ENCODE measurements at regions not wholly inside any gene's neighbourhood (a gene's known extent, or its start where the extent isn't known, plus 50 kb on each side); places are given as distances from the start of the nearest gene placed in this dataset.
"Not testable (repeated sequence)": the region's sequence is repeated elsewhere in the genome, so short reads cannot be mapped to it uniquely, and the experiment has no call there.

DNA sequence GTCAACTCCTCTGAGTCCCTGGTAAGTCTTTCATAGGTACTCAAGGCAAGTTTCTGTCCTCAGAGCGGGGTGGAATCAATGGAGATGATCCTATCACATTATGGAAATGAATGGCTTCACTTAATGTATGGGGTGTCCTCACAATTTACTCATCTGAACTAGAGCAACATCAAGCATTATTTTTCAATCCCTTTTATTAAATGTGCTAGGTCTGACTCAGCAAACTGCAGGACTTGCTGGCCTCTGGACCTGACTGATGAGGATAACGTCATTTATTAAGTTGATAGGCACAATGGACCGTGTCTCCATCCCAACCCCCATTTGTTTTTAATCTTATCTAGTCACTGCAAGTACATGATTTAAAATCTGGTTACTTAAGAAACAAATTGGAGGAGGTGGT lies 259.2 kb downstream of the NUF2 start:
- no peak for DNase-seq

GRCh38 chr1:163583661-163584181 lies 262.0 kb downstream of the NUF2 start:
- DNase-seq = no peak

DNA sequence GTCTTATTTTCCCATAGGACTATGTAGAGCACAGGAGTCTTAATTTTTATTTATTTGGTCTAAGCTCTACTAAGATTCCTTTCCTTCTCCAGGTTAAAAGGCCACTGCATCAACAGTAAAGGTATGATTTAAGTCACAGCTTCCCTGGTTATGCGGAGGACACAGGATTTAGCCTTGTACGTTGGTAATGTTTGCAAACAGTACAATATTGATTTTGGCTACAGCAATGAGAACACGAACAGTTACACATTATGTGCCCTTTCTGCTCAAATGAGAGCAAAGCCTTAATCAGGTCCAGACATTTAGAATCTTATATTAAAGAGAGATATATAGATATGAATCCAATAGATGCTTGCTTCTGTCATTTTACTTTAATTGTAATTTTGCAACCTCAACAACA lies 264.0 kb downstream of the NUF2 start:
- DNase-seq = no peak

DNA sequence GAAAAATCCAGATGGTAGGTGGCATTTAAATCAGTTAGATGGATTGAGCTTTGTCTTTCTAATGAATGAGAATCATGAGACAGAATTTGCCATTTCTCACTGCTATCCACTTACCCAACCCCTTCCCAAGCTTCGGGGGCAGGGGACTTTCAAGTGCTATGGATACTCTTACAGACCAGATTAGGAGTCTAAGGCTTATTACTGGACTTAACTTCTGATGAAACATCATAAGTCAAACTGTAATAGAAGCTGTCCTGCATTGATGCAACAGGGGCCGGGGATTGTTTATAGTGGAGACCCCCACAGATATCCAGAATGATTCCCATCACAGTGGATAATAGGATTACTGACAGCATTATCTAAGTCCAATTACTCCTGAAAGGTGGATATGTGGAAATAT lies 267.0 kb downstream of the NUF2 start:
- no peak for DNase-seq

- no peak for DNase-seq
Observed at GRCh38 chr1:163589735-163590134, 268.0 kb downstream of the NUF2 start.

DNA sequence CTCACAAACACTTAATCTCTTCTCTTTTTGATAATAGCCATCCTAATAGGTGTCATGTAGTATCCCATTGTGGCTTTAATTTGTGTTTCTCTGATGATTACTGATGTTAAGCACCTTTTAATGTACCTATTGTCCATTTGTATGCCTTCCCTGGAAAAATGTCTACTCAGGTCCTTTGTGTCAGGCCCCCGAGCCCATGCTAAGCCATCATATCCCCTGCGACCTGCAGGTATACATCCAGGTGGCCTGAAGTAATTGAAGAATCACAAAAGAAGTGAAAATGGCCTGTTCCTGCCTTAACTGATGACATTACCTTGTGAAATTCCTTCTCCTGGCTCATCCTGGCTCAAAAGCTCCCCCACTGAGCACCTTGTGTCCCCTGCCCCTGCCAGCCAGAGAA lies 269.4 kb downstream of the NUF2 start:
- not testable (repeated sequence) for DNase-seq

- DNase-seq = not testable (repeated sequence)
Observed at GRCh38 chr1:163592623-163593022, 270.9 kb downstream of the NUF2 start.

- DNase-seq = not testable (repeated sequence)
Observed at GRCh38 chr1:163596106-163596505, 274.4 kb downstream of the NUF2 start.

DNA sequence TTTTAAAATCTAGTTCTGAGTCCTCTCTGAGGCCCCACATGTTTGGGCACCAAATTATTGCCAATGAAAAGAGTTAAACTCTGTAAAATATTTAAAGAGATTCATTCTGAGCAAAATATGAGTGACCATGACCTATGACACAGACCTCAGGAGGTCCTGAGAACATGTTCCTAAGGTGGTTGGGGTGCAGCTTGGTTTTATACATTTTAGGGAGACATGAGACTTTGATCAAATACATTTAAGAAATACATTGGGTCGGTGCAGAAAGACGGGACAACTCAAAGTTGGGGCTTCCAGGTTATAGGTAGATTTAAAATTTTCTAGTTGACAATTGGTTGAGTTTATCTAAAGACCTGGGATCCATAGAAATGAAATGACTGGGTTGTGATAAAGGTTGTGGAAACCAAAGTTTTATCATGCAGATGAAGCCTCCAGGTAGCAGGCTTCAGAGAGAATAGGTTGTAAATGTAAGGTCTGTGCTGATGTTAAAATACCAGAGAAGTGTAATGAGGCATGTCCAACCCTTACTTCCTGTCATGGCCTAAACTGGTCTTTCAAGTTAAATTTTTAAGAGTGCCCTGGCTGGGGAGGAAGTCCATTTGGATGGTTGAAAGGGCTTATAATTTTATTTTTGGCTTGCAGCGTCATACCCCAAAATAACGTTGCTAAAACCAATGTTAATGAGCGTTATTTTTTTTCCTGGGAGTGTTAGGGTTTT lies 274.9 kb downstream of the NUF2 start:
- DNase-seq = peak; percentile 39 to 62

DNA sequence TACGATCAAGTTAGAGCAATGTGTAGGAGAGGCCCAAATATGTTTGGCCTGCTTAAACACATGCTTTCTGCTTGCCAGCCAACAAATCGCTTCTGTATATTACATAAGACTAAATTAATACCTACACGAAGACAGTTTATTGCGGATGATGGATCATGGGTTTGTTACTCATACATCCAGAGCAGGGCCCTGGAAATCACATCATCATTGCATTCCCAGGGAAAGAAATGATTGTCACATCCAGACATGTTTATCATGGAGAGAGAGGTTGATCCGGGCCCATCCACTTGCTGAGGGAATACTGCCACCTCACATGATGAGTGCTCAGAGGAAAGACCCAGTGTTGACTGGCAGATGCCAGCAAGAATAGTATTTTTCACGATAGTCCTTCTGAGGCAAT lies 282.6 kb downstream of the NUF2 start:
- no peak for DNase-seq

DNA sequence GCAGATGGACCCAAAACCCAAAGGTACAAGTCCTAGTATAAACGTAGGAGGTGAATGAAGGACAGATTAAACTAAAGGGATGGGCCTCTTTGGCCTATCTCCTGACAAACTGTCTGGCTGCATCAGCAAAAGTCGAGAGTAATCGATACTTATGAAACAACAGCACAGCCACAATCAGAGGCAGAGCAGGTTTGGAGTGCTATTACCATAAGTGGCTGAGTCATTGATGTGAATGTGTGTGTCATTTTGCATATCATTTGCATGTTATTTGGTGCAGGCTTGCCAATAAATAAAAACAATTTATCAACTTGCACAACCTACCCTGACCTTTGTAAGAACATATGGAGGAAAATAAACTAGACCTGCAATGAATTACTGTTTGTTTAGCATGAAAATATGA lies 283.1 kb downstream of the NUF2 start:
- peak; percentile 81 to 85 for DNase-seq

DNA sequence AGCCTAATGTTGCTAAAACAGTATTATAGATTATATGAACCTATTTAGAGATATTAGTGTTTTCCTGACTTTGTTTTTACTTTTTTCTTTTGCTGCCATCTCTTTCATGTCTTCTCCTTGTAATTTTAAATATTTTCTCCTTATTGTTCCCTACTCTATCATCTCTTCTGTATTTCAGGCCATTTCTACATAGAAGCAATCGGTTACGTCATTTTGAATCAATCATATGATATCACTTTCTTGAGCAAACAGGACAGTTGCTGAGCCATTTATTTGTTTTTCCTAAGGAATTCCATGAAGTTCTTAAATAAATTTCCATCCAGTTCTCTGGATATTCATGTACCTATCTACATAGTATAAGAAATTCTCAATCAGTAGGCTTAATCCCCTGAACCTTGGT lies 287.2 kb downstream of the NUF2 start:
- DNase-seq = no peak

DNA sequence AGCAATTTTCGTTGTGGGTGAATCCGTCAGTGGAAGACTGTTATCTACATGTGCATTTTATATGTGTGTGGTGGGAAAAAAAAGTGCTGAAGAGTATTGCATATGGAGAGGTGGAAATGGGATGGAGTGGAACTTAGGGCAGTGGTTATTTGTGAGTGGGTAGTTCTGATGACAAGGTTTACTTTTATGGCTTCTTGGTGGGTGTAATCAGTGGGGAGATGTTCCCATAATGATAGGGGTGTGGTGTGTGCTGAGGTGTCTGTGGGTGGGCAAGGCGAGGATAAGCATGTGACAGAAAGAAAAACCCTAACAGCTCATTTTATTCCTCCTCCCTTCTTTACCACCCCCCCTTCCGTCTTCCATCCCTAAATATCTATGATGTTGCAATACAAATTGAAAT lies 288.1 kb downstream of the NUF2 start:
- no peak for DNase-seq

DNA sequence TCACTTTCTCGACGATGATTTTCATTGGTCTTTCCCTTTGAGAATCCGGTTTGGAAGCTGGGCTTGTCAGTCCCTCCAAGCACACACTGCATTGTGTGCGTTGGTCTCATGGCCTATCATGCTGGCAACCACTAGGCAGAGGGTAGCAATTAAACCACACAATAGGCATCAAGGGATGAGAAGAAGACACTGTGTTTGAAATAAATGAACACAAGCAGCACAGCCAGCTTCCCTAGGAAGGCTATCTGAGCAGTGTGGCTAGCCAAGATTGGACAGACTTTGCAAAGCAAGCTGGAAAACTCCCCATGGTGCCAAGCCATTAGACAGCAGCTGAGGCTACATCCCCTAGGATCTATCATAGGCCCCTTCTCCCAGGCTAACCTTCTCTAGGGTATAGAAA lies 288.7 kb downstream of the NUF2 start:
- peak in 1 of 2 experiments; percentile 60 for DNase-seq

GRCh38 chr1:163614361-163614760 lies 292.6 kb downstream of the NUF2 start:
- no peak for DNase-seq

DNA sequence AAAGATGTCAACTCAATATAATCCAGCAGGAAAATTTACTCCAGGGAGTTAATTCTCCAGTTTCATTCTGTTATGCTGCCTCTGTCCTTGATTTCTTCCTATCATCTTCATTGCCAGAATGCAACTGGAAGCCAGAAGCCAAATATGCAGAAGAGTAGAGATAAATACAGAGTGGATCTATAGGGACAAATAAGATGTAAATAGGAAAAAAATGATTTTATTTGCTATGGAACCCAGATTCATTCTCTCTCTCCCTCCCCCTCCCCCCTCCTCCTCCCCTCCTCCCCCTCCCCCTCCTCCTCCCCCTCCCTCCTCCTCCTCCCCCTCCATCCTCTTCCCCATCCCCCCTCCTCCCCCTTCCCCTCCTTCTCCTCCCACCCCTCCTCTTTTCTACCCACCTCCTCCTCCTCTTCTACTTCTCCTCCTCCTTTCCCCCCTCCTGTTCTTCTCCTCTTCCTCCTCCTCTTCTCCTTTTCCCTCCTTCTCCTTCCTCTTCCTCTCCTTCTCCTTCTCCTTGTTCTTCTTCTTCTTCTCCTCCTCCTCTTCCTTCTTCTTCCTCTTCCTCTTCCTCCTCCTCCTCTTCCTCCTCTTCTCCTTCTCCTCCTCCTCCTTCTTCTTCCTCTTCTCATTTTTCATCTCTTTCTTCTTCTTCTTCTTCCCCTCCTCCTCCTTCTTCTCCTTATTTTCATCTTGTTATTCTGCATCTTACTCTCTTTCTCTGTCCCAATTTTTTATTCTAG lies 306.4 kb downstream of the NUF2 start:
- no peak for DNase-seq

- no peak for DNase-seq
Observed at GRCh38 chr1:163632269-163632668, 310.5 kb downstream of the NUF2 start.

DNA sequence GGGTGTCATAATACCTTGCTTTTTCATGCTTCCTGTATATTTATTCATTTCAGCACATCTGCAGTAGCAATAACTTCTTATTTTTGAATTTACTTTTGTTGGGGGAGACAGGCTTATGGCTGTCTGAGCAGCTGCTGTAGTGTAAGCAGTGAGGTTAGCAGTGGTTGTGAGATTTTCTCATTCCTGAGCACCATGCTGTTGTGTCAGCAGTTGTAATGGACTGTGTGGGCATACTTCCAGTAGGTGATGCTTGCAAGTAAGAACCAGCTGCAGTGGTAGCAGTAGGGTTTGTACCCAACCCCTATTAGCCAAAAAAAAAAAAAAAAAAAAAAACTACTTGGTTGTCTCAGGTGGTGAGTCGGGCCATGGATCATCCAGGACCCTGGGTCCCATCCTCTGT lies 311.6 kb downstream of the NUF2 start:
- DNase-seq = no peak

DNA sequence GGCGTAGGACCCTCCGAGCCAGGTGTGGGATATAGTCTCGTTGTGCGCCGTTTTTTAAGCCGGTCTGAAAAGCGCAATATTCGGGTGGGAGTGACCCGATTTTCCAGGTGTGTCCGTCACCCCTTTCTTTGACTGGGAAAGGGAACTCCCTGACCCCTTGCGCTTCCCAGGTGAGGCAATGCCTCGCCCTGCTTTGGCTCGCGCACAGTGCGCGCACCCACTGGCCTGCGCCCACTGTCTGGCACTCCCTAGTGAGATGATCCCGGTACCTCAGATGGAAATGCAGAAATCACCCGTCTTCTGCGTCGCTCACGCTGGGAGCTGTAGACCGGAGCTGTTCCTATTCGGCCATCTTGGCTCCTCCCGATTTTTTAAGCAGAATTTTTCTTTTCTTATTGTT lies 323.9 kb downstream of the NUF2 start:
- DNase-seq = peak in 1 of 2 experiments; percentile 54

GRCh38 chr1:163650624-163651023 lies 328.9 kb downstream of the NUF2 start:
- DNase-seq = no peak

DNA sequence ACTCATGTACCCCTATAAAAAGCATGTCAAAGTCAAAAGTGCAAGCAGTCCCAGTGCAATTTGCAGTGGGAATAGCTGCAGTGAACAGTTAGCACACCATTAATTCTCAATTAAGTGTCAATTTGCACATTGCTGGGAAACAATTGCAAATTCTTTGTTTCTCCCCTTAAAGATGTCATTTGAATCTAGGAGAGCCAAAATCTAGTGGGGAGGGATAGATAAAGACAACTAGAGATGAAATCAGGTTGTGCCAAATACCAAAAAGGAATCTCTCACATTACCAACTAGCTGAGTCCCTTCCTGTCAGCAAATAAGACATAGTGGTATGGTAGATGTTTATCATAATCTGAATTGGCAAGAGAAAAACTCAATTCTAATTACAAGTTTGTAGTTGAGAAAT lies 330.7 kb downstream of the NUF2 start:
- DNase-seq = no peak

DNA sequence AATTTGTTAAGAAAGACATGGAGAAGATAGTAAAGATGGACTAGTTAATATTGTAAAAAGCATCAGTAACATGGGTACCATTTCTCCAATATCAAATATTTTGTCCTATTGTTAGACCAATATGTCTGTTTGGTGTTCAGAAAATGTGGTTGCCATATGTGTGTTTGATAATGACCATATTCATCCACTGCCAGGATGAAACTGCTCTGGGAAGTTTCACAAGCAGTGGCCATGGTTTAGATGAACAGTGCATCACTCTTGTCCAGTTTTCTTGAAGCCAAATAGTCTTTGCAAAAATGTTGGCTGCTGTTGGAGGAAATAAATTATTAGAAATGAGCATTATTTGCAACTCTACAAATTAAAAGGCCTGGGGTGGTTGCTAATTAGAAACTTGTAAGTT lies 333.8 kb downstream of the NUF2 start:
- DNase-seq = no peak

DNA sequence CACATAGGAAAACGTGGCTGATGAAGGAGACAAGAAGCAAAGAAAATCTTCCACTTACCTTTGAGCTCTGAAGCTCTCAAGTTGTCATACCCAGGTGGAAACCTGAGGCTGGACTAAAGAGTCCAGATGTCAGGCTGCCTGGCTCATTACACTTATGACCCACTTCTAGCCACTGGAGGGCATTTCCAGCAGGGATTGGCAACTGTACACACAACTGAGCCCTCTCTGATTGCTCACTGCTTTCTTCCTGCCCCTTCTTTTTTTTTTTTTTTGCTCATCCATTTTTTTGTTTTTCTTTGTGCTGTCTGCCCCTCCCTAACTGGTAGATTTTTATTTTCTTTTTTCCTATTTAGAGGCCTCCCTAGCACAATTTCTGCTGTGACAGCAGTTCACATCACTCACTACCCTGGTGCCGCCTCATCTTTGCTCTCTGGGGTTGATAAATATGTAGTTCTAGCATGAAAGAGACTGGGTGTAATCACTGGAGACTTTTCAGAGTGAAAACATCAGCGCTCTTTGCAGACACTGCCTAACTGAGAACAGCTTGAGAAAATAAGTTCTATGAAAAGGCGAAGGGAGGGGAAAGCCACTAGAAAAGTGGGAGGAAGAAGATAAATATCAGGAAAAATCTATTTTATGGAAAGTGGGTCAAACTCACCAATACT lies 334.5 kb downstream of the NUF2 start:
- no peak for DNase-seq

GRCh38 chr1:163657719-163658118 lies 336.0 kb downstream of the NUF2 start:
- no peak for DNase-seq
